GM19240 (cell line): ENCODE measurements at regions not wholly inside any gene's neighbourhood (a gene's known extent, or its start where the extent isn't known, plus 50 kb on each side); places are given as distances from the start of the nearest gene placed in this dataset.

Experiments
- DNase-seq: peaks from one replicate; pipeline ENCODE4 v3.0.0; 2011; ENCODE audit warnings: low spot score; ENCODE audit not compliant: insufficient read length

DNA sequence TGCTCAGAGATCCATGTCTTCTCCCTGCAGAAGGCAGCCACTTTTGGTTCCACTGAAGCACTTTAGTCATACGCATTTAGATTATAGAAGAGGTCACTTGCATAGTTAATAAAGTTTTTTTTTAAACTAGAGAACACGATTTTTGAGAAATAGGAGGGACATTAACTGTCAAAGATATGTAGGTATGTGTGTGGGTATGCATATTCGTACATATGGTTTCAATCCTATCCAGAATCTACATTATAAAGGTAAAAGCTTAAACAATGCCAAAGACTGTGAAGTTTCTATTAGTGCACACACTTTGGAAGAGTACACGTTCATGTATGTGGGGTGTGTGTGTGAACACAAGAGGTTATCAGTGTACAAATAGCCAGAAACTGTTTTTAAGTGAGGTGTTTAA lies 103.2 kb downstream of the BTBD3 start:
- DNase-seq: no peak

DNA sequence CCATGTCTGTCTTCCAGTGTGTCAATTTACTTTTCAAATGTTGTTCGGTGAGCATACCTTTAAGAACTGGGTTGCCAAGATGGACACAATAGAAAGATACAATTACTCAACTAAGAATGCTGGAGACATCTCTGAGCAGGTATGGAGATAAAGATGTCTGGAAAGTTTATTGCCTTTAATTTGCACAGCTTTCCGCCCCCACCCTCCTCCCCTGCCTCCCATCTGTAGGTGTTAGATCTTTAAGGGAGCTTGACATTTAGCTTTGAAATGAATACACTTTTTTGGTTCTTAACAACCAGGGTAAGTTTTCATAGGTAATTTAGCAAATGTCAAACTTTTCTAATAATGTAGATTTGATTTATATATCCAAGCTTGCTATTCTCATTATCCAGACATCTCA lies 104.4 kb downstream of the BTBD3 start:
- DNase-seq: no peak

DNA sequence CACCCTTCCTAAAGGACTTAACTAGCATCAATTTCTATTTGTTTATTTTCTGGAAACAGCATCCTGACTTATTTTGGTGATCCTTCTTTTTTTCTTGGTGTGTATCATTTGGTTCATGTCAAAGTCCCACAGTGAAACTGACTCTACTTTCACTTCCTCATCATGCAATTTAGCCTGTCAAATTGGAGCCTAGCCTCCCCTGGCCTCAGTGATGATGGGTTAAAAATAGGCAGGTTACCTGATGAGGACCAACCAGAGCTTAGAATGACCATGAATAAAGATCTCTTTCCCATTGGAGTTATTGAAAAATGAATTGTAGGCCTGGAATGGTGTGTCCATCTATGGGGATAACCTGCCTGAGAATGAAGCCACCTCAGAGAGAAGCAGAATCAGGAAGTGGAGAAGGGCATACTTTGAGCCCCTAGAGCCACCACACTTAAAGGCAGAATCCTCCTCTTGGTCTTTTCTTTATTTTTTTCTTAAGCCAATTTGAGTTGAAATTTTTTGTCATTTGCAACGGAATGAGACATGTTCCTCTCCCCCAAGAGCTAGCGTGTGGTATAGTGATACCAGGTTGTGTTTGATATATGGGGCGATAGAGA lies 105.6 kb downstream of the BTBD3 start:
- no peak for DNase-seq

DNA sequence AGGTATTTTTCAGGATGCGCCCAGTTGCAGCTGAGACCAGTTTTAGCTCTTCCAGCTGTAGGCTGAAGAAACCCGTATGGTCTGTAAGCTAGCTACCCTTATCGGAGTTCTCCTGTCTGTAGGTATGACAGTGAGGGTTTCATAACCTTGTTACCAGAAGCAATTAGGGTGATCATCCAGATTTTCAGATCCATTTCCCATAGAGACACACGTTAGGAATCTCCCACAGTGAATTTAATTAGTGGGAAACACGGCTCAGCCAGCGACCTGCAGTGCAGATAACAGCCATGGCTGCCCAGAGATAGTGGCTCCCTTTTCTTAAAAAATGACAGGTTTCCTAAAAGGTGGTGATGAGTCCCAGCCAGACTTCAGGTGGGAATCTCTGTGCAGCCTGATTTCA lies 111.1 kb downstream of the BTBD3 start:
- DNase-seq: no peak

DNA sequence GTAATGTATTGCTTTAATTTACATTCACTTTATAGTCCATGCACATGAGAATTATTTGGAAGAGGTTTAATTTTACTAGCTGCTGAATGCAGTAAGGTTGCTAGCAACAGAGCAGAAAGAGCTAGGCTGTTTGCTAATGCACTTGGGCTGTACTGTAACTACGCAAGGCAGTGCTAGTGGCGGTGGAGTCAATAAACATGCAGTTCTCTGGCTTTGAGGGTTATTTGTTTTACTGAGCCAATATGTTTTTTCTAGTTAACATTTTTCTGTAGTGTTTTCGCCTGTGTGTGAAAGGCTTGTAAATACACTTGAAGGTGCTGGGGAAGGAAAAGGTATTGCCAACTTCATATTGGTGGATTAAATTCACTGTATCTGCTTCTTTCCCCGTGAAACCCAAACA lies 112.8 kb downstream of the BTBD3 start:
- DNase-seq: no peak

DNA sequence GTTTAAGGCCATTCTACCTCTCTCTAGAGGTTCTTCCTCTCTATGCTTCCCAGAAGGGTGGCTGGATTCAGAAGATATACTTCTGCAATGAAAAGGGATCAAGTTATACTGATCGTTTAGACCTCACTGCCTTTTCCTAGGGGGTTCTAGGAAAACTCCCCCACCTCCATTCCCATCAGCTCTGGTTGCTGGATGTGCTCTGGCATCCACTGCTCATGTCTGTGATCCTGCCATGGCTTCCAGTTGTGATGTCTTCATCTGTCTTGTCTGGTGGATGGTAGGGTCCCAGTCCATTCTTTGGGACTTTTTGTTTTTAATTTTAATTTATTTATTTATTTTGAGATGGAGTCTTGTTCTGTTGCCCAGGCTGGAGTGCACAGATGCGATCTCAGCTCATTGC lies 118.4 kb downstream of the BTBD3 start:
- DNase-seq: no peak

DNA sequence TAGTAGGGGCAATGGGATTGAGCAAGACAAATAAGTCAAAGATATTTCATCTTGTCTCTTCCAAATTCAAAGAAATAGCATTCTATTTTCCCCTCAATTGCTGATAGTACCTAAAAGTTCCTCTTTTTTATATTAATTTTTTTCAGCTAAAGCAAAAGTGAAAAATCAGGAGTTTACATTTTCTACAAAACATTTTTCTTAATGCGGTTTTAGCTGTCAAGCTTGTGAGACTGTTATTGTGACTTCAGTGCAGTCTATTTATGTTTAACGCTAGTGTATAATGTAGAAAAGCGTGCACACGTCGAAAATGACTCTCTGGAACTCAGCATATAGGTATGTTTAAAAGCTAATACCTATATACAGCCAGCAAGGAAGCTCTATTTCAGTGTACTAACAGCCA lies 119.8 kb downstream of the BTBD3 start:
- no peak for DNase-seq

DNA sequence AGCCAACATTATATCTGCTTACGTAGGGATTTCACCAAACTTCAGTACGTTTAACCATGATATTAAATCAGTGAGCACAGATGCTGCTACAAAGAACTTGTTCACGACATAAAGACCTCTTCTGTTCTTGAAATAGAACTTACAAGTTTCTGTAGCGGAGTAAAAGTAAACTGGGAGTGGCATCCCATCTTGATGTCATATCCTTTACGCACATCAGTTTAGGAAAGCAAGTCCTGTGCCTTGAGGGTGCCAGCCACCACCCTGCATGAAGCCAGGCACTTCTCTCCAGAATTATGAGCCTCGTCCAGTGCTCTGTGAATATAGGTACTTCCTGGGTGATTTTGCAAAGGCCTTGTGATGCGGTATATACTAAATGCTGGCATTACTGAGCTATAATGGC lies 122.6 kb downstream of the BTBD3 start:
- no peak for DNase-seq

DNA sequence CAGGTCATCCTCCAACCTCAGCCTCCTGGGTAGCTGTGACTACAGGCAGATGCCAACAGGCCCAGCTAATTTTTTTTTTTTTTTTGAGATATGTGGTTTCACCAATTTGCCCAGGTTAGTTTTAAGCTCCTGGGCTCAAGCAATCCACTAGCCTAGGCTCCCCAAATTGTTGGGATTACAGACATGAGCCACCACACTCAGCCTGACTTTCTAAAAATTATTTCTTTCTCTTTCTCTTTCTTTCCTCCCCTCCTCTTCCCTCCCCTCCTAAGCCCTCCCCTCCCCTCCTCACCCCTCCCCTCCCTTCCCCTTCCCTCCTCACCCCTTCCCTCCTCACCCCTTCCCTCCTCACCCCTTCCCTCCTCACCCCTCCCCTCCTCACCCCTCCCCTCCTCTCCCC lies 127.3 kb downstream of the BTBD3 start:
- DNase-seq: no peak

DNA sequence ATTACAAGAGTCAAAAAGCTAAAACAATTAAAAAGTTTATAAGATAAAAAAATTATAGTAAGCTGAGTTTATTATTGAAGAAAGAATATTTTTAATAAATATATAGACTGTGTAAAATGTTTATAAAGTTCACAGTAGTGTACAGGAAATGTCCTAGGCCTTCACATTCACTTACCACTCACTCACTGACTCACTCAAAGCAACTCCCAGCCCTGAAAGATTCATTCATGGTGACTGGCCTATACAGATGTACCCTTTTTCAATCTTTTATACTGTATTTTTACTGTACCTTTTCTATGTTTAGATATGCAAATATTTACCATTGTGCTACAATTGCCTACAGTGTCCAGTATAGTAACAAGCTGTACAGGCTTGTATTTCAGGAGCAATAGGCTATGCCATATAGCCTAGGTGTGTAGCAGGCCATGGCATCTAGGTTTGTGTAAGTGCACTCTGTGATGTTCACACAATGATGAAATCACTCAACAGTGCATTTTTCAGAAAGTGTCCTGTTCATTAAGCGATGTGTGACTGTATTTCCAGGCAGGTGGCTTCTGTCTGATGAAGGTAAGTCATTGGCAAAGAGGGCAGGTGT lies 130.2 kb downstream of the BTBD3 start:
- DNase-seq: no peak

DNA sequence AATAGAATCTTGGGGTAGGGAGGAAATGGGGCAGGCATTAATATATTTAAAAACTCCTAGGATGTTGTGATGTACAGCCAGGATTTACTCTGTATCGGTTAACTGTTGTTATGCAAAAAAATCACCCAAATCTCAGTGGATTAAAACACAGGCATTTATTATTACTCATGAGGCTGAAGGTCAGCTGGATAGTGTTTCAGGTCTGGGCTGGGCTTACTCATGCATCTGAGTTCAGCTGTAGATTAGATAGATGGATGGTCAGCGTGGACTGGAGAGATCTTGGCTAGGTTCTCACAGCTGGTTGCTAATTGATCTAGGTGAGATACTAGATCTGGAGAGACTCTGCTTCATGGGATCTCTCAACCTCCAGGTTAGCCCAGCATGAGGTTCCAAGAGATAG lies 131.4 kb downstream of the BTBD3 start:
- DNase-seq: no peak

DNA sequence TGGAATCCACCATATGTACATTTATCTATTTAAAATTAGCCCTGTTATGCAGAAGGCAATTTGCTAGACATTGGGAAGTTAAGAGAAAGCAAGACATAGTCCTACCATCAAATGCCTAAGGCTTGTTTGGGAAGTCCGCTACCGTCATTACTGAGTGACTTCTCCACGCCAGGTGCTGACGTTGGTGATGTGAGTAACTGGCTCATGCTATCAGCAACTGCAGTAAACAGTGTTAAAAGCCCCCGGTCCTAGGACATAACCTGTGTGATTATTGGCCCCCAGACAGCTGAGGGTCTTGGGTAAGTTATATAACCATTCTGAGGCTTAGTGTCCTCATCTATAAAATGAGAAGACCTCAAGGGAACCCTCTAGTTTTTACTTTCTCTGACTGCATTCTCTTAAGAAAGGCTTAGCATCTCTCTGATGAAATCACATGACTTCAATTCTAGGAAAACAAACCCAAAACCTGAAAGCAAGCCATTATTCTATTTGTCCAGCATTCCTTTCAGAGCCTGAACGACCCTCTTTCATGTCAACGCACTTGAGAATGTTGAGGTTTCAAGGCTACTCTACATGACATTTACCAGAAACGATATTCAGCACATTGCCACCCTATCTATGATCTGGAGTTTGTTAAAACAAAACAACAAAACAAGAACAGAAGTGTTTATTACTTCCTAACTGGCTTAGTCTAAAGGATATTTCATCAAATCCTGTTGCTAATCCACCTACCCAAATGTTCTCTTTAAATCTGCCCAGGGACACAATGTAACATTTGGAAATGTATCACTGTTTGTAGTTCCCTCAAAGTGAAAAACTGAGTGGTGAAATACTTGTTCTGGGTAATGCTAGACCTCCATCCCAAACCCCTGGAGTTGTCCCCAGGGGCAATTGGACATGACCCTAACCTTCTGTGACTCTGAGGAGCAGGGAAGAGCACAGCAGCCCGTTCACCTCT lies 133.8 kb downstream of the BTBD3 start:
- no peak for DNase-seq

DNA sequence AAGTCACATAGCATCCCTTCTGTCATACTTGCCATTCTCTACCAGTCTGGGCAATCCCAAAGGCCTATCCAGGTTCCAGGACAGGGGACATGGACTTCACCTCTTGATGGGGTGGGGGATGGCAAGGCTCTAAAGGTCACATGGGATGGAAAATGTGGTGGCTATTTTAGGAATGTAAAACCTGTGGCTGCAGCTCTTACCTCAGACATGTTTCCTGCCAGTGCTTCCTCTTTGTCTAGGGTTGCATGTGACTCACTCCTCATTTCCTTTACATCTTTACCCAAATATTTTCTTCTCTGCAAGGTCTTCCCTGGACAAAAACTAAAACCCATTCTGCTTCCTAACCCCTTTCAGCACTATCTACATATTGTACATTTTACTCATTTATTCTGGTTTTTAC lies 135.7 kb downstream of the BTBD3 start:
- no peak for DNase-seq

DNA sequence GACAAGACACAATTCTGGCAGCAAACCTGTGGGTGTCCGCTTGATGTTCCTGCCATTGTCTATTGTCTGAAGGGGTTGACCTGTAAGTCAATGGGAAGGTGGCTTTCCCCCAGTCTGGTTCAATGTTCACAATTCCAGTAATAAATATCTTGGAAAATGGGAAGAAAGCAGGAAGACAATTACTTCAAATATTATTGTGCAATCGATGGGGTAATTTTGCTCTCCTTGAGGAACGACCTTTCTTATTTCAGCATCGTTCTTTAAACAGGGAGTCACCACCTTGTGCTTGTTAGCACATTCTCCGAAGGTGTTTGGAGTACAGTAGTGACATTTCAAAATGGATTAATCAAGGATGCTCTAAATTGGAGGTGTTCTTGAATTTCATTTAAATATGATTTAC lies 136.9 kb downstream of the BTBD3 start:
- no peak for DNase-seq

DNA sequence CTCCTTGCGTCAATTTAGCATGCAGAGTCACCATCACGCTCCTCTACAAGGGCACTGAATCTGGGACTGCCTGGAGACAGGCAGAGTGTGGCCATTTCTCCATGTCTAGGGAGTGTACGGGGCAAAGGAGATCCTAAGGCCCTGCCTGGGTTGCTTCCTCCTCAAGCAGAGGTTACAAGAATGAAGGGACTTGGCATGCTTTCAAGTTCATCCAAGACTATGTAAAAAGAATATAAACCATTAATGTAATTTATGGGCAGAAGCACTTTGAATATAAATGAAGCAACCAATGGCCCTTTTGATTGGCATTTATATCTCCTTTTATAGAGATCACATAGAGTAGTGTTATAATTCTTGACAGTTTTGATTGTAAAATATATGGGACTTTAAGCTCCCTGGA lies 137.5 kb downstream of the BTBD3 start:
- no peak for DNase-seq

DNA sequence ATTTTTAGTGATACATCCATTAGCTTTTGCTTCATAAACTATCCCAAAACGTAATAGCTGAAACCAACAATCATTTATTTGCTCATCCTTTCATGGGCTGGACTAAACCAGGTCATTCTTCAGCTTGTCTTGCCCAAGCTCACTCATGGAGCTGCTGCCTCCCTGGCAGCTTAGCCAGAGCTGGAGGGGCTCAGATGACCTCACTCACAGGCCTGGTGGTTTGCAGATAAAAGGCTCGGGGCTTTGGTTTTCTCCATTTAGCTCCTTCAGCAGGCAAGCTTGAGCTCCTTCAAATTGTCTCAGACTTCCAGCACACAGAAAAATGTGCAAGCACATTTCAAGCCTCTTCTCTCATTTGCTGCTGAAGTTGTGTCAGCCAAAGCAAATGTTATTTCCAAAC lies 139.1 kb downstream of the BTBD3 start:
- DNase-seq: no peak

DNA sequence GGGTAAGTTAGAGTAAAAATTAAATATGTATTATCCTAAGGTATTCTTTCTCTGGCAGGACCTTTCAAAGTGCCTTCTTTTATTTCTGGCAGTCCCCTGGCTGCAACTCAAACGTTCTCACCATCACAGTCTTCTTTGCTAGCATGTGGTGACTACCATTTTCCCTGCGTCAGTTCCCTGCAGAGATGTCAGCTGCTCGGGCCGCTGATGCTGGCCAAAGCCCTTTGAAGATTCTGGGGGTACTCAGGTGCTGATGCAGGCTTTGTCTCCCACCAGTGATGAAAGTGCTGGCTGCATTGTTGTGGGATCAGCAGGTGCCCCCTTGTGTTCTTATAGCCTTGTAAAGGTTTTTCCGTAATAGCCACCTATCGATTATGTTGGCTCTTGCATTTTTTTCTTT lies 140.1 kb downstream of the BTBD3 start:
- no peak for DNase-seq

DNA sequence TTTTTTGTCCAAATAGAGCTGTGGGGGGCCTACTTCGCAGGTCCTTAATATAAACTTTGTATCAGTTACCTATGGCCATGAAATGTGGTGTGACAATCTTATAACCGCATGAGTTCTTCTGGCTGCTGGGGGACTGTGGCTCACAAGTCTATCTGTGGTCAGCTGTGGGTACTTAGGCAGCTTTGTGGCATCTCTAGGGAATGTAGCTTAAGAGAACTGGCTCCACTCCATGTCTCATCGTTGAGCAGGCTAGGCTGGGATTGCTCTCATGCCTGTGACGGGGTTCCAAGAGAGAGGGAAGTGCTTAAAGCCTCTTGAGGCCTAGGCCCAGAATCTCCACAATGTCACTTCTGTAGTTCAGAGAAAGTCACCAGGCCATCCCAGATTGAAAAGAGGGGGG lies 140.5 kb downstream of the BTBD3 start:
- DNase-seq: no peak

DNA sequence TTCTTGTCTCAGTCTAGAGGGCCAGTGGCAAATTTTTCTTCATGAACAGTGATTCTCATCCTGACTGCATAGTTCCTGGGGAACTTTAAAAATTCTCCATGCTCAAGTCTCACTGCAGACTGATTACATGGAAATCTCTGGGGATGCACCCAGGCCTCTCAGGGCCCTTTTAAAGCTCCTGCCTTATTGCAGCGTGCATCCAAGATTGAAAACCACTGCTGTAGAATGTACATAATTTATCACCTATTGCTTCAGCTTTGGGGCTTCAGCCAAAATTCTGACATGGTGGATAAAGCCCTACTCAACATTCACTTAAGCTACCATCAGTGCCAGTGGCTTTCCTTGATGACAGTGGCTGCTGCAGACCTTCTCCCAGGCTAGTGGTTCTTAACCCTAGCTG lies 143.8 kb downstream of the BTBD3 start:
- no peak for DNase-seq

DNA sequence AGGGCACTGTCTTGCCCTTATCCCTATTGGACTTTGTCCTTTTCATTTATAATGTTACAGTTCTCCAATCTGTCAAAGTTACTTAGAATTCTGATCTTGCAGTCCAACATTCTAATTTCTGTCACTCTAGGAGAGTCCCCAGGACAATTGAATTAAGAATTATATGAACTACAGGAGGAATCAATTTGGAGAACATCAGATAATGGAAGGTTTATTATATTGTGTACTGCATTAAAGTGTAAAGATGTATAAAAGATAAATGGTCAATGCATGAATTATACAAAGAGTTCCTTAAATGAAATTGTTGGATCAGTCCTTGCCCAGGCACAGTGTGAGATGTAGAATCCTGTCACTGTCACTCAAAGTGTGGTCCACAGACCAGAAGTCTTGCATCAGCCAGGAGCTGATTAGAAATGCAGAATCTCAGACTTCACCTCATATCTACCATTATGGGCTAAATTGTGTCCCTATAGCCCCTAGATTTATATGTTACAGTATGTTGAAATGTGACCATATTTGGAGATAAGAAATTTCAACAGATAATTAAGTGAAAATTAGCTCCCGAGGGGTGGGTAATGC lies 145.5 kb downstream of the BTBD3 start:
- DNase-seq: no peak

DNA sequence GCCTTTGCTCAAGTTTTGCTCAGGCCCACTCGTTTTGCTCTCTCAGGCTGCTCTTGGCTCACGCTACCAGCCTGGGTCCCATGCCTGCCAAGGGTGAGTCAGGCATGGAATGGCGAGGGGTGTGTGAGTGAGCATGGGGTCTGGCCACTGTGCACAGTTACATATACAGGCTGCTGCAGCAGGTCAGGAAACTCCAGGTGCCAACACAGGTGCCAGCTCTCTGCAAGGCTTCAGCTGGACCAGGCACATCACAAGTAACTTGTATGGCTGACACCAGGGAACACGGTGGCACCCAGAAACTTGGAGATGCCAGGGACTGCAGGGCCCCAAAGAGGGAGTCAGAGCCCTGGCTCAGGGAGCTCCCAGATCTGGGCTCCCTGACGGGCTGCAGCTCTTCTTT lies 146.8 kb downstream of the BTBD3 start:
- no peak for DNase-seq

DNA sequence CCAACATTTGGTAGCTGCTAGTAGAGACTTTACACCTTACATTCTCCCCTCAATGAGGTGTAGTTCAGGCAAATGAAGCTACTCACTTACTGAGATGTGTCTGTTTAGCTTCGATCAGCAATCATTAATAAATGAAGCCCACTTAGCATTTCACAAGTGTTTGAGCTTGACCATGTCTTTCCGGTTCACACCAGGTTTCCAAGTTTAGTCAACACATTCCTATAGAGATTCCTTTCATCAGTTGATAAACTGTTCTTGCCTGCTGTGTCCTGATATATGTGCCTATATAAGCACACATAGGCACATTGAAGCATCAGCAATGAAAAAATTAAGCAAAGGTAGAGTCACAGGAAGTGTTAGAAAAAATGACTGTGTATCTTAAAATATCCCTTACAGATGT lies 150.0 kb downstream of the BTBD3 start:
- no peak for DNase-seq
